ENCODE measurements at regions not wholly inside any gene's neighbourhood (a gene's known extent, or its start where the extent isn't known, plus 50 kb on each side); places are given as distances from the start of the nearest gene placed in this dataset.

DNA sequence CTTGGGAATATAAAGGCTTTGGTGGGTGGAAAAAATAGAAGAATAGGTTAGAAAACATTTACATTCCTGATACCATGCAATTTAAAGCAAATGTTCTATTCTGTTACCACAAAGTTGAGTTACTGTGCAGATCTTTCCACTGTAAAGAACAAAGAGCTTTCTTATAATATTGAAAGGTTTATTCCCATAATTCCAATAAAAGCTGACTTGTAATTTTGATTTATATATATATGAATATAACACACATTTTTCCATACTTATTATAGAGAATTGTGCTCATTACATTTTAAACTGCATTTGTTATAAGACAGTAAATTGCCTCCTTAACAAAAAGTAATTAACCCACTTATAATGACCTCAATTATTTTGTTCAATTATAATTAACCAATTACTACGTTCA is 135.9 kb downstream of the RNASET2 start:
- Histone ChIP-seq H3K27me3 (ENCODE audit: control insufficient read depth, insufficient read depth, low read length) (no peaks in the 10 kb centered on the region), H3K4me3 (ENCODE audit: low read length) (no peak overlapping the region), H3K9ac (ENCODE audit: low read length) (no peak overlapping the region), H3K27ac (ENCODE audit: low read length) (no peak overlapping the region), H3K9me3 (ENCODE audit: control insufficient read depth, low read depth, low read length) (no peaks in the 10 kb centered on the region), H3K36me3 (ENCODE audit: control insufficient read depth, low read depth, low read length) (no peaks in the 10 kb centered on the region), H3K4me1 (ENCODE audit: control insufficient read depth, low read depth, low read length) (no peaks in the 10 kb centered on the region)

DNA sequence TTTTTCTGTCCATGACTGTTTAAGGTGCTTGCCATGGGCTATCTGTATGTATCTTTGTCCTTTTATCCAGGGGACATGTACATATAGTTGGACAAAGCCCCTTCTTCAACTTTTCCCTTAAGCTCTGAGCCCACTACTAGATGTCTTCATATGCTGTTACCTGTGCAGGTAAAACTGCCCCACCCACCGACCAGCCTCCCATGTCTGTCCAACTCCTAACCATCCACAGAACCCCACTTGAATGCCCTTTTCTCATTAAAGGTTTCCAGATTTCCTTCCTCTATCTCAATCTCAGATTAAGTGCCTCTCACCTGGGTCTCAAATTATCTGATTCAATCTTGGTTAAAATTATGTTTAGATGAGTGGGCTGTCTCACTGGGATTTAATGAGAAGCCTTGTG is 136.3 kb downstream of the RNASET2 start:
- no peak overlapping the region for H3K9ac ChIP-seq (ENCODE audit: low read length)
- H3K27ac ChIP-seq (ENCODE audit: low read length): no peak overlapping the region
- no peaks in the 10 kb centered on the region for H3K36me3 ChIP-seq (ENCODE audit: control insufficient read depth, low read depth, low read length)
- no peaks in the 10 kb centered on the region for H3K27me3 ChIP-seq (ENCODE audit: control insufficient read depth, insufficient read depth, low read length)
- H3K9me3 ChIP-seq (ENCODE audit: control insufficient read depth, low read depth, low read length): no peaks in the 10 kb centered on the region
- H3K4me1 ChIP-seq (ENCODE audit: control insufficient read depth, low read depth, low read length): no peaks in the 10 kb centered on the region
- H3K4me3 ChIP-seq (ENCODE audit: low read length): no peak overlapping the region

DNA sequence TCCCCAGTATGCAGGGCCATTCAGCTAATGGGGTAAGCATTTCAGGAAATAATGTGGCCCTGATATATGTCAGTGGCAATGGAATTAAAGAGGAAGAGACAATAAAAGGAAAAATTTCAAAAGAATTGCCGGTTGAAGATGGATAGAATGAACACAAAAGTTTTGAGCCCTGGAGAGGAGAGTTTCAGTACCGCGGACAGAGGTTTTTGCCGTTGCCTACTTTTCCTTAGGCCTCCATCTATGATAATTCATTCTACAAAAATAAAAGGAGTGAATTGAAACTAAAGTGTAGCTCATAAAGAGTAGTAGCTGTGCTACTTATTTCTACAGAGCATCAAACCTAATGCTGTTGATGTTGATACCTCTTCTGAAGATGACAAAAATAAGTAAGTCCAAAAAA is 140.7 kb downstream of the RNASET2 start:
- Histone ChIP-seq H3K27ac (ENCODE audit: low read length) (no peak overlapping the region), H3K36me3 (ENCODE audit: control insufficient read depth, low read depth, low read length) (no peaks in the 10 kb centered on the region), H3K27me3 (ENCODE audit: control insufficient read depth, insufficient read depth, low read length) (no peaks in the 10 kb centered on the region), H3K4me3 (ENCODE audit: low read length) (no peak overlapping the region), H3K9me3 (ENCODE audit: control insufficient read depth, low read depth, low read length) (no peaks in the 10 kb centered on the region), H3K9ac (ENCODE audit: low read length) (no peak overlapping the region), H3K4me1 (ENCODE audit: control insufficient read depth, low read depth, low read length) (no peaks in the 10 kb centered on the region)

DNA sequence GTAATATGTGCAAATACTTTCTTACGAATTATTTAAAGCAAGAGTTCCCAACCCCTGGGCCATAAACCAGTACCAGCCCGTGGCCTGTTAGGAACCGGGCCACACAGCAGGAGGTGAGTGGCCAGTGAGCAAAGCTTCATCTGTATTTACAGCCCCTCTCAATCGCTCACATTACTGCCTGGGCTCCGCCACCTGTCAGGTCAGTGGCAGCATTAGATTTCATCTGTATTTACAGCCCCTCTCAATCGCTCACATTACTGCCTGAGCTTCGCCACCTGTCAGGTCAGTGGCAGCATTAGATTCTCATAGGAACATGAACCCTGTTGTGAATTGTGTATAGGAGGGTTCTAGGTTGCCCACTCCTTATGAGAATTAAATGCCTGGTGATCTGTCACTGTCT is 142.0 kb downstream of the RNASET2 start:
- Histone ChIP-seq H3K4me3 (ENCODE audit: low read length) (no peak overlapping the region), H3K36me3 (ENCODE audit: control insufficient read depth, low read depth, low read length) (no peaks in the 10 kb centered on the region), H3K27ac (ENCODE audit: low read length) (no peak overlapping the region), H3K9ac (ENCODE audit: low read length) (no peak overlapping the region), H3K9me3 (ENCODE audit: control insufficient read depth, low read depth, low read length) (no peaks in the 10 kb centered on the region), H3K4me1 (ENCODE audit: control insufficient read depth, low read depth, low read length) (no peaks in the 10 kb centered on the region), H3K27me3 (ENCODE audit: control insufficient read depth, insufficient read depth, low read length) (no peaks in the 10 kb centered on the region)

DNA sequence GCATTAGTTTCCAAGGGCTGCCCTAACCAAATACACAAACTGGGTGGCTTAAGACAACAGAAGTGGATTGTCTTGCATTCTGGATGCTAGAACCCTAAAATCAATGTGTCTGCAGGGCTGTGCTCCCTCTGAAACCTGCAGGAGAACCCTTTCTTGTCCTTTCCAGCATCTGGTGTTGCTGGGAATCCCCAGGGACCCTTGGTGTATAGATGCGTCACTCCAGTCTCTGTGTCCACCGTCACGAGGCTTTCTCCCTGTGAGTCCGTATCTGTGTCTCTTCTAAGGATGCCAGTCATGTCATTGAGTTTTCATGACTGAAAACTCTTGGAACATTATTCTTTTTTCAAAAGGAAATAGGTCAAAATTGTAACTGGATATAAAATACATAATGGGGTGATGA is 142.9 kb downstream of the RNASET2 start:
- H3K9me3 ChIP-seq (ENCODE audit: control insufficient read depth, low read depth, low read length): no peaks in the 10 kb centered on the region
- H3K9ac ChIP-seq (ENCODE audit: low read length): no peak overlapping the region
- no peaks in the 10 kb centered on the region for H3K27me3 ChIP-seq (ENCODE audit: control insufficient read depth, insufficient read depth, low read length)
- H3K36me3 ChIP-seq (ENCODE audit: control insufficient read depth, low read depth, low read length): no peaks in the 10 kb centered on the region
- H3K4me3 ChIP-seq (ENCODE audit: low read length): no peak overlapping the region
- no peaks in the 10 kb centered on the region for H3K4me1 ChIP-seq (ENCODE audit: control insufficient read depth, low read depth, low read length)
- H3K27ac ChIP-seq (ENCODE audit: low read length): no peak overlapping the region

DNA sequence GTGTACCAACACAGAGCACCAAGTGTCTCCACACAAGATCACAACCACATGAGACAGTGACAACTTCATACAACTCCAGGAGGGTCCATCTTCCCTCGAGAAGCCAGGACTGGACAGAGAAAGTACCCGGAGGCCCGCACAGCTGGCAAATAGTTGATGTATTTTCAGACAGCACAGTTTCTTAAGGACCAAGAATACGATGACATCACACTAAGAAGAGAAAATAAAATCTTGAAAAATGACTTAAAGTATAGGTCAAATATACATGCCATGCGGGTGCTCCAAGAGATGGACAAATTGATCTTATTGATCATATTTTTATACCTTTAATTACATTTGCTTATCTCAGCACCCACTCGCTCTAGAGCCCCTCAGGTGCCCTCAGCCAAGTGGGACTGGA is 145.5 kb downstream of the RNASET2 start:
- Histone ChIP-seq H3K9ac (ENCODE audit: low read length) (no peak overlapping the region), H3K27me3 (ENCODE audit: control insufficient read depth, insufficient read depth, low read length) (no peaks in the 10 kb centered on the region), H3K27ac (ENCODE audit: low read length) (no peak overlapping the region), H3K4me1 (ENCODE audit: control insufficient read depth, low read depth, low read length) (no peaks in the 10 kb centered on the region), H3K4me3 (ENCODE audit: low read length) (no peak overlapping the region), H3K36me3 (ENCODE audit: control insufficient read depth, low read depth, low read length) (no peaks in the 10 kb centered on the region), H3K9me3 (ENCODE audit: control insufficient read depth, low read depth, low read length) (no peaks in the 10 kb centered on the region)

DNA sequence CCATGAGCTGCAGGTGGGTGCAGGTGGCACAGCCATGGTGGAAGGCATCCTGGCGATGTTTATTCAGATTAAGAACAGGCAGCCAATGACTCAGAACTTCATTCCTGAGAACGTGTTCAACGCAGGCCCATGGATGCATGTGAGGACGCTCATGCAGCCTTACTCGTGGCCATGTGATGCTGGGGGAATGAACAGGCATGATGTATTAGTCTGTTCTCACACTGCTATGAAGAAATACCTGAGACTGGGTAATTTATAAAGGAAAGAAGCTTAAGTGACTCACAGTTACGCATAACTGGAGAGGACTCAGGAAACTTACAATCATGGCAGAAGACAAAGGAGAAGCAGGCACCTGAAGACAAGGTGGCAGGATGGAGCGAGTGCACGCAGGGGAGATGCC is 146.6 kb downstream of the RNASET2 start:
- Histone ChIP-seq H3K9ac (ENCODE audit: low read length) (no peak overlapping the region), H3K4me3 (ENCODE audit: low read length) (no peak overlapping the region), H3K4me1 (ENCODE audit: control insufficient read depth, low read depth, low read length) (no peaks in the 10 kb centered on the region), H3K9me3 (ENCODE audit: control insufficient read depth, low read depth, low read length) (no peaks in the 10 kb centered on the region), H3K27ac (ENCODE audit: low read length) (no peak overlapping the region), H3K36me3 (ENCODE audit: control insufficient read depth, low read depth, low read length) (no peaks in the 10 kb centered on the region), H3K27me3 (ENCODE audit: control insufficient read depth, insufficient read depth, low read length) (no peaks in the 10 kb centered on the region)

DNA sequence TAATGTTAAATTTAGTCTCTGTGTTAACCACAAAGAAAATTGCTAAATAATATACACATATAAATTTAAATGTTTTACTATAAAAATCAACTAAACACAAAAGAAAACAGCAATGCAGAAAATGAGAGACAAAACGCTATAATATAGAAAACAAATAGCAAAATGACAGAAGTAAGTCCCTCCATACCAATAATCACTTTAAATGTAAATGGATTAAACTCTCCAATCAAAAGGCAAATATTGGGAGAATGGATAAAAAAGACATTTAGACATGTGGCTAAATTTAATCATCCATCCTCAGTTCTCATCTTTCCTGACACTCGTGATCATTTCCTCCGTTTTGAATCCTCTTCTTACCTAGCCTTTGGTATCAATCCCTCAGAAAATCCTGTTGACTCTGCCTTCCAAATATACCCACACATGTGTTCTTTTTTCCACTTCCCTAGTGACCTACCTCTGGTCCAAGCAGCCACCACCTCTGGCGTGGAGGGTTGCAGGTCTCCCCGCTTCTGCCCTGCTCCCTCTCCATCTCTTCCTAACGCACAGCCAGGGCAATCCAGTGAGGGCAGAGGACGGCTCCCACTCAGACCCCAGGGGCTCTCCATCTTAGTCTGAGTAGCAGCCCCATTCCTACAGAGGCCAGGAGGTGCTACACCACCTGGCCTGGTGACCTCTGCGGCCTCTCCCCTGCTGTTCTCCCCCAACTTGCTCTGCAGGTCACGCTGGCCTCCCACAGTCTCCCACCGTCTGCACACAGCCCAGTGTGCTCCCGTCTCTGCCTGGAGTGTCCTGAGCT is 149.2 kb downstream of the RNASET2 start:
- H3K4me3 ChIP-seq (ENCODE audit: low read length): no peak overlapping the region

DNA sequence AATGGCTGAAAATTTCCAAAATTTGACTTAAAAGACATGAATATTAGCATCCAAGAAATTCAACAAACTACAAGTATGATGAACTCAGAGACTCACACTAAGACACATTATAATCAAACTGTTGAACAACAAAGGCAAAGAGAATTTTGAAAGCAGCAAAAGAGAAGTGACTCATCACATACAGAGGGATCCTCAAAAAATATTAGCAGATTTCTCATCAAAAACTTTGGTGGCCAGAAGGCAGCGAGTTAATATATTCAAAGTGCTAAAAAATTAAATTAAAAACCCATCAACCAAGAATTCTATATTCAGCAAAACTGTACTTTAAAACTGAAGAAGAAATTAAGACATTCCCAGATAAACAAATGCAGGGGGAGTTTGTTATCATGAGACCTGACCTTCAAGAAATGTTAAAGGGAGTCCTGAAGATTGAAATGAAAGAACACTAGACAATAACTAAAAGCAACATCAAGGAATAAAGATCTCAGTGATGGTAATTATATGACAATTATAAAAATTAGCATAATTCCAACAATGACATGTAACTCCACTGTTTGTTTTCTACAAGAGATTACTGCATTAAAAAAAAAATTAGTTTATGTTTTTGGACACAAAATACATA is 150.0 kb downstream of the RNASET2 start:
- H3K27ac ChIP-seq (ENCODE audit: low read length): no peak overlapping the region
- H3K36me3 ChIP-seq (ENCODE audit: control insufficient read depth, low read depth, low read length): no peaks in the 10 kb centered on the region
- H3K9ac ChIP-seq (ENCODE audit: low read length): no peak overlapping the region
- H3K4me3 ChIP-seq (ENCODE audit: low read length): no peak overlapping the region
- H3K4me1 ChIP-seq (ENCODE audit: control insufficient read depth, low read depth, low read length): no peaks in the 10 kb centered on the region
- no peaks in the 10 kb centered on the region for H3K9me3 ChIP-seq (ENCODE audit: control insufficient read depth, low read depth, low read length)
- no peaks in the 10 kb centered on the region for H3K27me3 ChIP-seq (ENCODE audit: control insufficient read depth, insufficient read depth, low read length)

More for the DNA sequence above, 149.2 kb downstream of the RNASET2 start:
- H3K27me3 ChIP-seq (ENCODE audit: control insufficient read depth, insufficient read depth, low read length): no peaks in the 10 kb centered on the region
- H3K9me3 ChIP-seq (ENCODE audit: control insufficient read depth, low read depth, low read length): no peaks in the 10 kb centered on the region
- H3K36me3 ChIP-seq (ENCODE audit: control insufficient read depth, low read depth, low read length): no peaks in the 10 kb centered on the region
- H3K9ac ChIP-seq (ENCODE audit: low read length): no peak overlapping the region
- no peak overlapping the region for H3K27ac ChIP-seq (ENCODE audit: low read length)
- H3K4me1 ChIP-seq (ENCODE audit: control insufficient read depth, low read depth, low read length): no peaks in the 10 kb centered on the region

DNA sequence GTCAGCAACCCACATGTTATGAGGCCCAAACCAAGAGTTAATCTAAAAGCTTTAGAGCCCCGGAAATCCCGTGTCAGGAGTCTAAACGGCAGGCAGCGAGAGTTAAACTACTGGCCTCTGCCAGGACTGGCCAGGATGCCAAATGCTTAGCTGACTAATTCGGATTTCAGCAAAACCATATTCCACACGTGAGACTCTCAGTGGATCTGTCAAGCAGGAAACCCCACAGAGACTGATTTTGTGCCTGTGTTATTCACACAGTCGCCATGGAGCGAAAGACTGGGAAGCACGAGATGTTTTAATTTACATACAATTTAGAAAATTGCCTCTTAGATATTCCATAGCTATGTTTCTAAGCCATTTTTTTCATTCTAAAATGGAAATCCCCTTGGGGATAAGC is 152.9 kb downstream of the RNASET2 start:
- Histone ChIP-seq H3K9ac (ENCODE audit: low read length) (no peak overlapping the region), H3K4me3 (ENCODE audit: low read length) (no peak overlapping the region), H3K36me3 (ENCODE audit: control insufficient read depth, low read depth, low read length) (no peaks in the 10 kb centered on the region), H3K9me3 (ENCODE audit: control insufficient read depth, low read depth, low read length) (no peaks in the 10 kb centered on the region), H3K4me1 (ENCODE audit: control insufficient read depth, low read depth, low read length) (no peaks in the 10 kb centered on the region), H3K27me3 (ENCODE audit: control insufficient read depth, insufficient read depth, low read length) (no peaks in the 10 kb centered on the region), H3K27ac (ENCODE audit: low read length) (no peak overlapping the region)

DNA sequence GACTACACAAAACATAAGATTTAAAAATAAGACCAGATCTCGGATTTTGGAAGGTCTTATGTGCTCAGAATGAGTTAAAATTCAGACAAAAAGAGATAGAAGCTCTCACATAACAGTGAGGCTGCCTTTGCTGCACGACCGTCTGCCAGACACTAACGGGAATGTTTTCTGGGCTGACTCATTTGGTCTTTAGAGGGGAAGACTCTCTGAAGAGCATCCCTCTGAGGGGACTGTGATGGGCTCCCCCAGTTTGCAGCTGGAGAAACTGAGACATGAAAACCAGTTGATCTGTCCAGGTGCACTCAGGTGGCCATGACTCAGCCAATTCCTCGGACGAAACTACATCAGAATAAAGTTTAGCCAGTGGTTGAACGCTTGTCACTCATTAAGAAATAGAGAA is 153.9 kb downstream of the RNASET2 start:
- no peaks in the 10 kb centered on the region for H3K36me3 ChIP-seq (ENCODE audit: control insufficient read depth, low read depth, low read length)

DNA sequence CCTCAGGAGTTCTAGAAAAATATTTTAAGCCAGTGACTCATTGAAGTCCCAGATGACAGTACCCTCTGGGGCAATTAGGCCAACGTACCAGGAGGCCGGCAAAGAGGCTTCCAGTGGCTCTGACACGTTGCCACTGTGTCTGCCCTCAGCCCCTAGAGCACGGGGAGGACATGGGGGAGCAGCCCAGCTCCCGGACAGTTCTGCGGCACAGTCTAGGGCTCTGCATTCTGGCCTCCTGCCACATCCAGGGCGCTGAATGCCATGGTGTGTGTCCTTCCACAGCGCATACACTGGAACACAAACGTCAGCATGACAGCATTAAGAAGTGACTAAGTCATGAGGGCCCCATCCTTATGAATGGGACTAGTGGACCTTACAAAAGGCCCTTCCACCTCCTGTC is 156.2 kb downstream of the RNASET2 start:
- no peak overlapping the region for H3K4me3 ChIP-seq (ENCODE audit: low read length)
- H3K27me3 ChIP-seq (ENCODE audit: control insufficient read depth, insufficient read depth, low read length): no peaks in the 10 kb centered on the region
- H3K4me1 ChIP-seq (ENCODE audit: control insufficient read depth, low read depth, low read length): no peaks in the 10 kb centered on the region
- no peak overlapping the region for H3K27ac ChIP-seq (ENCODE audit: low read length)
- H3K36me3 ChIP-seq (ENCODE audit: control insufficient read depth, low read depth, low read length): no peaks in the 10 kb centered on the region
- no peak overlapping the region for H3K9ac ChIP-seq (ENCODE audit: low read length)
- H3K9me3 ChIP-seq (ENCODE audit: control insufficient read depth, low read depth, low read length): no peaks in the 10 kb centered on the region

More for the DNA sequence above, 153.9 kb downstream of the RNASET2 start:
- no peak overlapping the region for H3K27ac ChIP-seq (ENCODE audit: low read length)
- H3K4me3 ChIP-seq (ENCODE audit: low read length): no peak overlapping the region
- no peaks in the 10 kb centered on the region for H3K27me3 ChIP-seq (ENCODE audit: control insufficient read depth, insufficient read depth, low read length)
- H3K9ac ChIP-seq (ENCODE audit: low read length): no peak overlapping the region
- no peaks in the 10 kb centered on the region for H3K4me1 ChIP-seq (ENCODE audit: control insufficient read depth, low read depth, low read length)
- H3K9me3 ChIP-seq (ENCODE audit: control insufficient read depth, low read depth, low read length): no peaks in the 10 kb centered on the region

Measured in iPS-18a (cell line).